ENCODE measurements at regions not wholly inside any gene's neighbourhood (a gene's known extent, or its start where the extent isn't known, plus 50 kb on each side); places are given as distances from the start of the nearest gene placed in this dataset.
"Not testable (repeated sequence)": the region's sequence is repeated elsewhere in the genome, so short reads cannot be mapped to it uniquely, and the experiment has no call there.

DNA sequence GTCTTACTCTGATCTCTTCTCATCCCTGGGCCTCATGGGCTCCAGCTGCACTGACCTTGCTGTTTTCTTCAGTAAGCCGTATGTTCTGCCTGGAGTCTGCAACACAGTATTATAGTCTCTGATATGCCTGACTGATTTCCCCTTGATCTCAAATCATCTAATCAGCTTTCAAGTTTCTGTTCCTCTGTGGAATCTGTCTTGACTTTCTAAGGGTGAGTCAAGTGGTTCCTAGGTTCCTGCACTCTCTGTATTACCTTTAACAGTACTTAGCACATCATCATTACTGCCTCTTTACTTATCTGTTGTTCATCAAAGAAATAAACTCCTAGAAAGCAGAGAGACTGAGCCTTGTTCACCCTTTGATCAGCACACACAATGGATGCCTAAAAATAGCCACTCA lies 350.7 kb downstream of the LMO7 start:
- DNase-seq = no peak

DNA sequence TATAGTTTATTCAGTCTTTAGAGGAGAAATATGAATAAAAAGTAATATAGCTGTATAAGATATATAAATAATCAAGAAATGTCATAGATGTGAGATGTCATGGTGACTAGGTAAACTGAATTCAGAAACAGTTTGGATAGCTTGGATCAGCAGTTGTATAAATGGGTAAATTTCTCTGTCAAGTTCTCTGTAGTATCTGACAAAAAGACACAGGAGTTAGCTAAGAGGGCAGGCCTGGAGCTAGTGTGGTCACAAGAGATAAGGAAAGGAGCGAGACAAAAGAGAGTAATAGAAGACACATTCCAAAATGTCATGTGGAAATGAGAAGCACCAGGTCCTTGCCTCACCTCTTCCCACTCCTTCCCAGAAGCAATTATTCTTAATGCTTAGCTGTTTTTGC lies 349.0 kb downstream of the LMO7 start:
- DNase-seq = no peak

DNA sequence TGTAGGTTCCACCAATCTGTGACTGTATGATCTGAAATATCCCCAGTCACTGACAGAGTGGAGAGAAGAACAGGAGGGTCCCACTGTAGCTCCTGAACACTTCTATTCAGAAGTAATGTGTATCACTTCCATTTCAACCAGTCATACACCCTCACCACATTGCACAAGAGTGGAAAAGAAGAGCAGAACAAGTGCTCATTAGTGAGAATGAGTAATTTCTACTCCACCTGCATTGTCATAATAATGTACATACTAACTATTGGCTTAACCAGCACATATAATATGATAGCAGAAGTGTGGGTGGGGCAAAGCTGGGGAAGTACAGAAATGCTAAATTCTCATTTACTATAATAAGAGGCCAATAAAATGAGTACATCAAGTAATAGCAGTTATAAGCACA lies 342.7 kb downstream of the LMO7 start:
- no peak for DNase-seq

DNA sequence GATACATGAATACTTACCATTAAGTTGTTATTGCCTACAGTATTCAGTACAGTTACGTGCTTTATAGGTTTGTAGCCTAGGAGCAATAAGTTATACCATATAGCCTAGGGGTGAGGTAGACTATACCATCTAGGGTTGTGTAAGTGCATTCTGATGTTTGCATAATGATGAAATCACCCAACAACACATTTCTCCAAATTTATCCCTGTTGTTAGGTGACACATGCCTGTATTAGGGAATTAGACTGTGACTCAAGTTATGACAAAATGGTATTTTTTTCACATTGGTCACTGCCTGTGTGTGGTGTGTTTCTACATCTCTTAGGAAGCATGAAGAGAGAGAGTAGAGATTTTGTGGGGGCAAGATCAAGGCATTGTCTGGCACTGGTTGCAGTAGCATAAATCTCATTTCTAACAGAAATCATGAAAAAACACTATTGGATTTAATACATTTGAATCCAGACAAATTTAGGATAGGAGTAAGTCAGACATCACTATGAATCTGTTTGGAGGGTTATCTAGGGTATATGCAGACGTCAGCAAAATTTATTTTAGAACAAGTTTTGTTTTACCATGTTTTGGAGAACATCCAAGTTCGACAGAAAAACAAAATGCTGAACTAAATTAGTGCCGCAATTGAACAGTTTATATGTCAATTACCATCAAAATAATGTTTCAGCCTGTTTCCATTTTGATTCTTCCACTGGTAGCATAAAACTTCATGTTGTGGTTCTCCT lies 332.1 kb downstream of the LMO7 start:
- no peak for DNase-seq

DNA sequence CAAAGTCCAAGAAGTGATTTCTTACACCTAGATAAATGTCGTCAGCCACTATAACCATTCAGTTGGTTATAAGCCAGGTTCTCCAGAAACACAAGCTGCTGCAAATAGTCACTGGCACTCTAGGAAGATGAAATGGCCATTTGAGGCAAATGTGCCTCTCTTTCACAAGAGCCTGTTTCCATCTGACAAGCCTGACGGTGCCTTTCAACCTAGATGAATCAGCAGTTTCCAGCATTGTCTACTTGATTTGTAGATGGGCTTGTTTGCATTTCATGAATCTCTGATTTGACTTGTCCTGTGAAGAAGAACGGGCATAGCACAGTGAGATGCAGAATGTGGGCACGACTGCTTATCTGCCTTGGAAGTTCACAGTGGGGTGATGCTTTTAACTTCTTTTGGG lies 327.2 kb downstream of the LMO7 start:
- no peak for DNase-seq

DNA sequence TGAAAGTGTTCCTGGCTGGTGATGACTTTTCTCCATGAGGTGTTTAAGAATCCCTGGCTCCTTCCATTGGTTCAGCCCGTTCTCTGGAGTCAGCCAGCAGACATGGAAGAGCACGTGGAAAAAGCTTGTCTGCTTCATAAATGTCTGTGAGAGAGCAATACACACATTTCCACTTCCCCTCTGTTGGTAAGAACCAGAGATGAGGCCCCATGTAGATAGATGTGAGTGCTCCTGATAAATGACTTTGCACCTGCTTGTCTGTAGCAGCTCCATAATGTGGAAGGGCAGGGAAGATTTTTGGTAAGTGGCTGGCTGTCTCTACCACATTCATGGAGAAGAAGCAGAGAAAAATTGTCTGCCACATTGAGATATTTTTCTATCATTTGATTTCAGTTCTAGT lies 325.8 kb downstream of the LMO7 start:
- no peak for DNase-seq

DNA sequence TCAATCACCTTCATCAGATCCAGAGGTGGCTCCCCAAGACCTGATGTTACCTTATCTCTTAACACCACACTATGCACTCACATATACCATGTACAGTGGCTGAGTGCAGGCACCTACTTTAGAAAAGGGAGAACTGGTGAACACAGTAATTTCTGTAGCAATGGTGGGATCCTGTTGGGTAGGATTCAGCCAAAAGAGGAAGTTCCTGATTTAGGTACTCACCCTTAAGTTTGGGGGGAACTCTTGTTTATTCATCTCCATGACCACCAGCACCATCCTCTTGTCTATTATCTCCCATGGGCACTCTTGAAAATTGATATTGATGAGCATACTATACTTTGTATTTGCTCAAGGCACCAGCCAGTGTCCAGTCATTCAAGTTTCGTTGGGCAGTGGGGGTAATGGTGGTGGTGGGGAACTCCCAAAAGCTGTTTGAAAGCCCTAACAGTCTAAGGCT lies 324.4 kb downstream of the LMO7 start:
- no peak for DNase-seq

DNA sequence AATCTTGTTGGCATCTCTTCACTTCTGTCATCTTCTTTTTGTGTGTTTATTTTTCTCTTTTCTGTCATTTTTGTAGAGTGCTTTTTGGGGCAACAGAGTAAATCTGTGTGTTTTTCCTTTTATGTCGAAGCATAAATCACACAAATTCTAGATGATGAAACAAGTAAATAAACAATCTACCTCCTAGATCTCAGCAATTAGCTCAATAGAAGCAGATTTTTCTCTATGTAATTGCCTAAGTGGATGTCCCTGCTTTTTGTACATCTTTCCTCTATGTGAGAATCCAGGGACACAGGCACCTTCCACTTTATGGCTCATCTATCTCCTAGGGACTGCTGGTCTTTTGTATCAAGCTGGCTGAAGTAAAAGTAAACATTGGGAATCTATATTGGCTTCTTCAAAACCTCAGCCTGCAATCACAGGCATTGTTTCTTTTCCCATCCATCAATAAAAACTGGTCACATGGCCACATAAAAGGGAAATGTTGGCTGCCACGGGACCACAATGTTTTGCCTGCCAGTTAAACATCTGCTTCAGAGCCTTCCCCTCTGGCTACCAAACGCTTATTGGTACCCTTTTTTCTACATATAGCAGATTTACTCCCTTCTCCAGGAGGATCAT lies 323.8 kb downstream of the LMO7 start:
- no peak for DNase-seq

DNA sequence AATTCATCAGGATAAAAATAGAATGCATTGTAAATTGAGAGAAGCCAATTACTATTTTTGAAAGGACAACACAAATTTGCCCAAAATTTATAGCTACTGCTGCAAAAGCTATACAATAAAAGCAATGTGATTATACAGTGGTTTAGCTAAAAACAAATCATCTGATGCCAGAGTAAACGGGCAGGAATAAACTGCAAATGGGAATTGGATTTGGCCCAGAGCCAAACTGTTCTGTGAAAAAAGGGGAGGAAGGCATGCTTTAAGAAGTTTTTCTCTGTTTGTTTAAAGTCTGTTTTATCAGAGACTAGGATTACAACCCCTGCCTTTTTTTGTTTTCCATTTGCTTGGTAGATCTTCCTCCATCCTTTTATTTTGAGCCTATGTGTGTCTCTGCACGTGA lies 317.5 kb downstream of the LMO7 start:
- DNase-seq = not testable (repeated sequence)

DNA sequence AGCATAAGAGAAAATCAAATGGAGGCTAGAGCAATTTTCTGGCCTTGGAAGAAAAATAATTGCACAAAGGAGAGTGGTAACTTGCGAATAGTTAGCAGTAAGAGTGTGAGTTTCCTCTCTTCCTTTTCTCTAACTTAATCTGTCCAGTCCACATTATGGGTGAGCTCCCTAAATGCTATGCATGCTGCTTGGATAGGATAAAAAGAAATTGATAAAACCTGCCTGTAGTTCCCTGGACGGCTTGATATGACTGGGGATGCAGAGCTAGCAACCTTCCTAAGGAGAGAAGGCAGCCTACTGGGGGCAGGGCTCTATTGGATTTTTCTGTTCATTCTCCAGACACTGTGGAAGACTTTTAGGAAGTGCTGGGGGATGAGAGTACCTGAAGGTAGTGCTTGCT lies 311.3 kb downstream of the LMO7 start:
- no peak for DNase-seq

DNA sequence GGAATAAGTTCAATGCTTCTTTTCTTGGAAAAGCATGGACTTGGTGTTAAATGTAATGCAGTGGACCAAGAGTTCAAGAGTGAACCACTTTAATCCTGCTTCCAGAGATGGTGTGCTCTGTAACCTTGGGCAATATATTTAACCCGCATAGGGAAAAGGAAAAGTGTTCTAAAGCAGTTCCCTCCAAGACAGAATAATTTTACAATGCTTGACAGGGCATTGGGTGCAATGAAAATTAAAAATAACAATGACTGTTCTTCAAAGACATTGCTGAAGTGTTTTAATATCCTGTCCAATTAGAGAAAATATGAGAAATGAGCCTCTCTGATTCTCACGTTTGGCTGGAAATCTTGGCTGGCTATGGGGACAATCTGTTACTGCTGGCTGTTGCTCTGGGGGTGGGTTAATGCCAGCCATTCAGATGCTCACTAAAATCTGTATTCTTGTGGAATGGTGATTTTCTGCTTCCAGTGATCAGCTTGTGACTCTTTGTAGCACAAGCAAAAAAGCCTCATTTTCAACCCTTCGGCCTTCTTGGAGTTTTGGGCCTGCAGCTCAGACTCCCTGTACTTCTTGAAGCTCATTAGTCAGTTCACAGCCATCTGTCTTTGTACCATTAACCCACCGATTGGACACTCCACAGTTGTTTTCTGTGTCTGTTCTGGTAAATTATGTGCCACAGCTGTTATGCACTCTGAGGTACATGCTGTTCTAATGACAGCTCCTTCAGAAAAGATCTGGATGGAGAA lies 310.6 kb downstream of the LMO7 start:
- DNase-seq = no peak

DNA sequence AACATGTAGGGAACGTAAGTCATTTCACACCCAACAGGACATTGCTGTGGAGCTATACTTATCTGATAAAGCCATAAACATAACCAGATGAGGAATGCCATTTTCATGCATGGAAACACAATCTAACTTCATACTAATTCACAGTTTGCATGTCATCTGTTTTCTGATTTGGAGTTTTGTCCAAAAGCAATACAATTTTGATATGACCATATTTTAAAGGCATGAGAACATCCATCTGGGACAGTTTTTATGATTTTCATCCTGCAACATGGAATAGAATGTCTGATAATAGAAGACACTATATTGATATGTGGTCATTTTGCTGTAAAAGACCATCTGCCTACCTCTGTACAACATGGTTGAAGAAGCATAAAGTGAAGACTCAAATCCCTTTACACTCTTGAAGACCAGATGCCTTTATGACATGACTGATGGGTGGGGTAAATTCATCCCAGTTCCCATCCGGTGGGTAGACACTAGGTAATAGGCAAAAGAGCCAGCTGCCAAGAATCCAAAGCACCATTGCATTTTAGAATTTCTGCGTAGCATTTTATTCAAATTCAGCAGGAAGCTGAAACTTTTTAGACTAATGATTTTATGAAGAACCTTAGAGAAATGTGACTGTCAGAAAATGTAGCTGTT lies 309.8 kb downstream of the LMO7 start:
- DNase-seq = no peak

DNA sequence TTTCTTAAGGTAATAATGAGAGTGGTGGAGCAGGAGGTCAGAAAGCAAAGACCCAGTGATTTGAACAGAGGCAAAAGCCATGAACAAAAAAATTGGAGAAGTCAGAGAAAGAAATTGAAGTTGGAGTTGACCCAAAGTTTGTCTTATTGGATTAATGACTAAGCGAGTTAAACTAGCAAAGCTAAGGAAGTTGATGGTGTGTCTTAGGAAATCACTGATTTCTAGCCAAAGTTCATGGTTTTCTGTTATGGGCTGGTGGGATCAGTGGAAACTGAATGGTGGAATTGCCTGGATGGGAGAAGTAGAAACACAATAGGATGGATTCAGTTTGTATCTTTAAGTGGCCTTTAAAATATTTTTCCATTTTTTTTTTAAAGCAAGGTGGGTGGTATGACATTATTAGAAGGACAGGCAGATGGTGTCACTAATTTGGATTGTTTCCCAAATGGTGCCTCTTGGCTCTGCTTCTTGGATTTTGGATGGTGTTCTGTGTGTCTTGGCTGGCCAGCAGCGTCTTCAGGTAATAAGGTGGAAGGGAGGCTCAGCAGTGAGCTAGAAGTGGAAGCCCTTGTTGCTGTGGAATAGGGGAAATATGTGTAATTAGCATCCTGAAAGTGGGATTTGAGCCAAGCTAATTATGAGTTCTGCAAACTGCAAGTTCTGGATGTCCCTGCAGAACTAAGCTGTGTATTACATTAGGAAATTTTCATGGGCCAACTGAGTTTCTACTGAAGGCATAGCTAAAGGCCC lies 302.9 kb downstream of the LMO7 start:
- DNase-seq = no peak

DNA sequence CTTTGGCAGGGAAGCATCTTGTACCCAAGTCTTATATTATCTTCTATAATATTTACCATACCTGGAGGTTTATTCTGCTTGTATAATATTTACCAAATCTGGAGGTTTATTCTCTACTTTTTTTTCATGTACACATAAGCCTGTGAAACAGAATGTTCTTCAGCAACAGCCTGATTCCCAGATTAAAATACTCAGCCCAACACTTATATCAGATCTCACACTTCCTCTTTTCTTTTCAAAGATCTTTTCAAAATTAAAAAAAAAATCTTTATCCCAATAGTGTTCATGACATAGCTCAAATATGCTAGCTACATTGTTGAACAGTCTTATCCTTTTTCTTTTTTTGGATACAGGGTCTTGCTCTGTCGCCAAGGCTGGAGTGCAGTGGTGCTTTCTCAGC lies 300.7 kb downstream of the LMO7 start:
- DNase-seq = no peak

DNA sequence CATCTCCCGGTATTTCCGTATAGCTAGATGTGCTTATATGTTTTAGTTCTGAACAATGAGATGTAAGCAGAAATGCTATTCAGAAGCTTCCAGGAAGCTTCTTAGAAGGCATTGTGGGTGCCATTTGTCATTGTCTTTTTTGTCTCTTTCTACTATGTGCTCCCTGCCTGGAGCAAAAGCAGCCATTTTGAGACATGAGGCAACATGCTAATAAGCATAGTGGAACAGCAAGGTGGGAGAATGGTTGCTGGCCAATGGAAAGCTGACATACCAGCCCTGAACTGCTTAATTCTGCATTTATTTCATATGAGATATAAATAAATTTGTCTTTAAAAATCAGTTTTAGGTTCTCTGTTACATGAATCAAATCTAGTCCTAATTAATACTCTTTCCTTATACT lies 299.7 kb downstream of the LMO7 start:
- DNase-seq = no peak

DNA sequence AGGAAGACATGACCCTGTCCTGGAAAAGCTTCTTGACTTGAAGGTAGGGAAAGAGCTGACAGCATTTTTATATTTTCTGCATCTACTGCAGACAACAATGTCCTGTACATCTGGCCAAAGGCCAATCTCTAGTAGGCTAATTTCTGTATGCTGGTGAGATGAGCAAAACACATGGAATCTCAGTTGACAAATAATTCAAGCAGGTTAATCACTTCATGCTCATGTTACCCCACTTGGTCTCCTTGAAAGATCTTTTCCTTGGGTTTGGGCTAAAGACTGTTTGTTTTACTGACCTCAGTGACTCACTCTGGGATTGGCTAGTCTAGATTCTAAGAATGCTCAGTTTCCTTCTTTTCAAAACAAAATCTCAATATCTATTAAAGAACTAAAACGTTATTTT lies 298.8 kb downstream of the LMO7 start:
- DNase-seq = no peak

DNA sequence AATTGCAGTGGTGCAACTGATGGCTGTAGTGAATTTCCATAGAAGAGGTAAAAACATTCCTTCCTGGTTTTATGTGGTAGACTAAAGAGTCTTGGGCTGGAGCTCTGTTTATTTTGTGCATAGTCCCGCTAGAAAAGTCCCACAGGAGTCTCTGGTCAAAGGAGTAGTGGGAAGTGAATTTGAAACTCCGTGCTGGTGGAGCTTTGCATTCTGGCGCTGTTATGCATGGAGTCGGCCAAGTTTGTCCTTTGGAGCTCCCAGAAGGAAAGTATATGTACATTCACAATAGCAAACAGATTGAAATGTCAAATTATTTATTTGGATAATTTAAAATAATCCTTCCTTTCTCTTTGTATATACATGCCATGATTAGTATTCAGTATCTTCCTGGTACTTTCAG lies 296.5 kb downstream of the LMO7 start:
- DNase-seq = no peak

DNA sequence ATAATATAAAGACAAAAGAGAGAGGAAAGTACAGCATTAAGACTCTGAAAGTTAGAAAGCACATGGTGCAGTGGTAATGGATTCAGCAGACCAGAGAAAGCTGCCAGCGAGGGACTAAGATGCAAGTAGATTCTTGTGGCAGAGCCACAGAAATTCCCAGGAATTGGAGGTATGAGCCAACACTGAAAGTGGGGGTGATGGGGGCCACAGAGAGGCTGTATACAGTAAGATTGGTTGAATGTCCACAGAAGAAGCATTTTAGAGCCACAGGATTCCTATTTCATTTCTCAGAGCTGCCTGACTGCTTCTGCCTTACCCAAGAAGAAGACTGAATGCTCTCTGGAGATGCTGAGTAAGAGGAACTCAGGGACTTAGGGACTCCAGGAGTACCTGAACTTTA lies 295.0 kb downstream of the LMO7 start:
- DNase-seq = no peak

DNA sequence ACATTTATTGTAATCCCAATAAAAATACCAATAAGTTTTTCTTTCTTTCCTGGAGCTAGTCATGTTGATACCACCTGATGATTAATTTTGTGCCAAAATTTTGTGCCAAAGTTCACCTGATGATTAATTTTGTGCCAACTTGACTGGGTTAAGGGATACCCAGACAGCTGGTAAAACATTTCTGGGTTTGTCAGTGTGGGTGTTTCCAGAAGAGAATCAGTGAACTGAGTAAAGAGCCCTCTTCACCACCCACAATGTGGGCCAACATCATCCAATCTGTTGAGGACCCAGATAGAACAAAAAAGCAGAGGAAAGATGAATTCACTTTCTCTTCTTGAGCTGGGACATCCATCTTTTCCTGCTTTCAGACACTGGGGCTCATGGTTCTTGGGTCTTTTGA lies 292.9 kb downstream of the LMO7 start:
- DNase-seq = no peak

DNA sequence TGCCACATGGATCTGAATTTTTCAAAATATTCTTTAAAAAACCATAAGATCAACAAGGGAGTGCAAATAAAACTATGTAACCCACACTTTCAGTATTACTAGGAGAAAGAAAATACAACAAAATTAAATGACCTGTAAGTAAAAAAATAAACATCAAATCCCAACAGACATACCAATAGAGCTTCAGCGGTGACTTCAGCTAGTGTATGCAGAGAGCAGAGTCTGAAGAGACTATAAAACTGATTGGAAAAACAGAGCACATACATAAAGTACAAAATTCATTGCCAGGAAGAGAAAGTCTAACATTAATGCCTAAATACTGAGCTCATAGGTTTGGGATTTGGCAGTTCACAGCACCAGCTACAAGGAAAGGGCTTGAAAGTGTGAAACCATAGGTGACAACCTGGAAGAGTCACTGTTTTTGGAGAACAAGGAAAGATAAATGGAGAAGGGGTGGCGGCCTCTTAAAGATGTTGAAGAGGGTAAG lies 291.1 kb downstream of the LMO7 start:
- no peak for DNase-seq

DNA sequence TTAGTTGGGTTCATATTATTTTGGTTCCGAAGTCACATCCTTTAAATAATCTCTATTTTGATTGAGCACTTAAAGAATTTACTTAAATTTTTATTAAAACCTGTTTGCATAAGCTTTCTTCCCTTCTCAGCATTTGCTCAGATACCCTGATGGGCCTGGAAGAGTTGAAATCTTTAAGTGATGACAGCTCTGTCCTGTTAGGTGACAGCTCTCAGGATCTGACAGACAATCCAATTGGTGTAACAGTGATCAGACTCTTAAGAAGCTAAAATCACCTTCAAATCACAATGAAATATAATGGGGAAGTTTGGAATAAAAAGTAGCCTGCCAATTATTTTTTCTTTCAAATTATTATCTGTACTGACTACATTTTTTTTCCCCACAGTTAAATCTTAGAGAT lies 284.4 kb downstream of the LMO7 start:
- DNase-seq = no peak

DNA sequence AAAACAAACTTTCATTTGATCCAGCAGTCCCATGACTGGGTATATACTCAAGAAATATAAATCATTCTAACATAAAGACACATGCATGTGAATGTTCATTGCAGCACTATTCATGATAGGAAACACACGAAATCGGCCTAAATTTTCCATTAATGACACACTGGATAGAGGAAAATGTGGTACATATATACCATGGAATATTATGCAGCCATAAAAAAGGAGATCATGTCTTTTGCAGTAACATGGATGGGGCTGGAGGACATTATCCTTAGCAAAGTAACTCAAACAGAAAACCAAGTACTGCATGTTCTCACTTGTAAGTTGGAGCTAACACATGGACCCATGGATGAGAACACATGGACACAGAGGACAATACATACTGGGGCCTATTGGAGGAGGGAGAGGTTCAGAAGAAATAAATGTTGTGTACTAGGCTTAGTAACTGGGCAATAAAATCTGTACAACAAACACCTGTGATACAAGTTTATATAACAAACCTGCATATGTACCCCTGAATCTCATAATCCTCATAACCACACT lies 283.6 kb downstream of the LMO7 start:
- no peak for DNase-seq

DNA sequence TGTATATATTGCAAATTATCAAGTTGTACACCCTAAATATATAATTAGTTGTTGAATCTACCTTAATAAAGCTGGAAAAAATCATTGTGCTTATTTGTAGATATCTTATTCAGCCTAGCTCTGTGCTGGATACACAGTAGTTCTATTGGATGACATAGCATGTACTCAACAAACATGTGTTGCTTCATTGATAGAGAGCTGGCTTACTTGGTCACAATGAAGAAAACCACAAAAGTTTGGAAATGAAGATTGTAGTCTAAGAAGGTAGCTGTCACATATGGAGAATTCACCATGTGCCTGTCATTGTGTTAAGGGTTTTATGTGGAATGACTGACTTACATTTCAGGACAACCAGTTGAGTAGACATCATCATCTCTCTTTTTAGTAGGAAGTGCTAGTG lies 278.9 kb downstream of the LMO7 start:
- DNase-seq = no peak

Measured in activated T-cell treated with anti-CD3 and anti-CD28 coated beads, Interleukin-2, amount 50 U/mL, for 1 hour (primary cell).